Effector memory CD4-positive, alpha-beta T cell (primary cell): ENCODE measurements at regions not wholly inside any gene's neighbourhood (a gene's known extent, or its start where the extent isn't known, plus 50 kb on each side); places are given as distances from the start of the nearest gene placed in this dataset.
"Not testable (repeated sequence)": the region's sequence is repeated elsewhere in the genome, so short reads cannot be mapped to it uniquely, and the experiment has no call there.

Experiments
- DNase-seq, 3 donors: peaks; one replicate each; pipeline ENCODE4 v3.0.0-alpha.2; 2020
- H3K27ac ChIP-seq: 2 replicates; pipeline ENCODE4 v1.7.0; 2013; ENCODE audit warnings: mild to moderate bottlenecking, low read length, moderate library complexity; ENCODE audit not compliant: insufficient read depth, poor library complexity, severe bottlenecking
- H3K27me3 ChIP-seq: replicated peaks from 2 replicates; pipeline ENCODE4 v1.7.0; 2013; ENCODE audit warnings: mild to moderate bottlenecking, low read length; ENCODE audit not compliant: insufficient read depth, control insufficient read depth, poor library complexity, severe bottlenecking
- H3K36me3 ChIP-seq: 2 replicates; pipeline ENCODE4 v1.7.0; 2013; ENCODE audit warnings: mild to moderate bottlenecking, low read length, moderate library complexity; ENCODE audit not compliant: control insufficient read depth, insufficient read depth
- H3K4me1 ChIP-seq: 2 replicates; pipeline ENCODE4 v1.7.0; 2013; ENCODE audit warnings: low read length, mild to moderate bottlenecking; ENCODE audit not compliant: control insufficient read depth, insufficient read depth, poor library complexity, severe bottlenecking
- H3K4me3 ChIP-seq: 2 replicates; pipeline ENCODE4 v1.7.0; 2013; ENCODE audit warnings: low read length, low read depth, mild to moderate bottlenecking; ENCODE audit not compliant: insufficient read depth, poor library complexity, severe bottlenecking
- H3K9me3 ChIP-seq: 2 replicates; pipeline ENCODE4 v1.7.0; 2013; ENCODE audit warnings: mild to moderate bottlenecking, low read length, moderate library complexity; ENCODE audit not compliant: control insufficient read depth

DNA sequence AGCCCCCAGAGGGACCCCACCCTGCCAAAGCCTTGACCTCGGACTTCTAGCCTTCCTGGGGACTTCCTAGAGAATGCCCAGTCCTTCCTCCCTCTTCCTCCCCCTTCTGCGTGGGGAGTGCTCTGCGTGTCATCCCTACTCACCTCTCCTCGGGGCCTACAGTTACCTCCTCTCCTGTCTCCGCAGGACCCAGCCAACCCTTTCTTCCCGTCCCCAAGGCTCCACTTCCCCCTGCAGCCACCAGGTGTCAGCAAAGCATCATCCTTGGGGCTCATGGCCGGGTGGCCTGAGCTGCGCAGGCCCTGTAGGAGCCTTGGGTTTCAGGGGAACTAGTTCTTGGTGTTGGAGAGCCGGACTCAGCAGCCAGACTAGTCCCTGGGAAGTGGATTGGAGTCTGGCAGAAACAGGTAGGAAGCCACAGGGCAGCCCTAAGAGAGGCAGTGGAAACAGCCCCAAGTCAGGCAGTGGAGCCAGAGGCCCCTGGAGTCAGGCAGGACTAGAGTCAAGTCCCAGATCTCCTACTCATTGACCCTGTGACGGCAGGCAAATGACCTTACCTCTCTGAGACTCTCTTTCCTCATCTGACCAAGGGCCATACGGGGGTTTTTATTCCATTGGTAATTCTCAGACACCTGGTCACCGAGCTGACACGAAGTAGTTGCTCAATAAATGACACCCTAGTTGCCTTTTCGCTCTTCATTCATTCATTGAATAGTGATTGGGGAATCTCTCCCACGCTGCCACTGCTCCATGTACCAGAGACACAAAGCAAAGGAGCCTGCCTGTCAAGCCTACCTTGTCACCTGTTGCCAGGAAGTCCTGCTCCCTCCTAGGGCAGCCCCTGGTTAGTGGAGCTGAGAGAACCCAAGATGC is 101.8 kb upstream of the GRK3 start:
- not testable (repeated sequence) for H3K9me3 ChIP-seq, H3K4me1 ChIP-seq, H3K4me3 ChIP-seq, H3K27ac ChIP-seq, H3K27me3 ChIP-seq
- peaks cover 25% of the 10 kb centered on the region for H3K36me3 ChIP-seq
- DNase-seq = peak; percentile 29 to 42 (median 32)

DNA sequence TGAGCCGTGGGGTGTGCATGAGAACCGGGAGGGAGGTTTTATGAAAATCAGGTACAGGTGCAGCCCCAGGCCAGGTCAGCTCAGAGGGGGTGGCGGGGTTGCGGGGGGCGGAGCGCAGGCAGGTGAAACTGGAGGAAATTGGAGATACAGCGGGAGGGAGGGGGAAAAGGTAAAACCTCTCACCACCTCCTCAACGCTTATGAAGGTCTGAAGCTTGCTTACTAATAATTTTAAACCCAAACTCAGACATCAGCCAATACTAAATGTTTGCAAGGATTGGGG is 101.2 kb upstream of the GRK3 start:
- DNase-seq, H3K27ac ChIP-seq, H3K9me3 ChIP-seq, H3K4me1 ChIP-seq, H3K4me3 ChIP-seq, H3K27me3 ChIP-seq: not testable (repeated sequence)
- H3K36me3 ChIP-seq = peaks cover 25% of the 10 kb centered on the region

GRCh38 chr22:25464326-25464725 is 100.1 kb upstream of the GRK3 start:
- not testable (repeated sequence) for H3K4me1 ChIP-seq, H3K9me3 ChIP-seq, H3K27ac ChIP-seq, DNase-seq, H3K4me3 ChIP-seq, H3K27me3 ChIP-seq
- H3K36me3 ChIP-seq = peaks cover 17% of the 10 kb centered on the region

- DNase-seq = no peak
- H3K27me3 ChIP-seq = no peaks in the 10 kb centered on the region
These were observed 98.5 kb upstream of the GRK3 start for GRCh38 chr22:25465949-25466348.

DNA sequence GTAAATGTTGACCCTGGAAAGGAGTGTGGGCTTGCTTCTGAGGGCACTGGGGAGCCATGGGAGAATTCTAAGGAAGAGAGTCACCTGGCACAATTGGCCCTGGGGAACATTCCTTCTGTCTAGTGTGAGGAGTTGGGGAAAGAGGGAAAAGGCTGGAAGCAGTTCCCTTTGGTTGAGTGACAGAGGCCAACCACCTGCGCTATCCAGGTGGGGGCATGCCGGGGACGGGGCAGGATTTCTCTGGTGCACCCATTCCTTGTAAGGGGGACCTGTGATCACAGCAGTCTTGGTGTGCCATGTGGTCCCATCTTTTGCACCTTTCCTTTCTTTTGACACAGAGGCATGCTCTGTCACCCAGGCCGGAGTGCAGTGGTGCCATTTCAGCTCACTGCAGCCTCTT is 92.1 kb upstream of the GRK3 start:
- Histone ChIP-seq H3K9me3 (no peaks in the 10 kb centered on the region), H3K4me3 (no peak overlapping the region), H3K36me3 (no peaks in the 10 kb centered on the region), H3K4me1 (no peaks in the 10 kb centered on the region), H3K27ac (no peak overlapping the region), H3K27me3 (no peaks in the 10 kb centered on the region)
- DNase-seq = no peak

More at GRCh38 chr22:25465949-25466348, 98.5 kb upstream of the GRK3 start:
- H3K27ac ChIP-seq = no peak overlapping the region
- peaks cover 3% of the 10 kb centered on the region for H3K36me3 ChIP-seq
- no peaks in the 10 kb centered on the region for H3K9me3 ChIP-seq
- H3K4me1 ChIP-seq = no peaks in the 10 kb centered on the region
- H3K4me3 ChIP-seq = no peak overlapping the region

GRCh38 chr22:25475257-25476022 is 89.0 kb upstream of the GRK3 start:
- DNase-seq = no peak

GRCh38 chr22:25477358-25477757 is 87.1 kb upstream of the GRK3 start:
- H3K27me3 ChIP-seq = no peaks in the 10 kb centered on the region
- H3K36me3 ChIP-seq = no peaks in the 10 kb centered on the region
- no peaks in the 10 kb centered on the region for H3K9me3 ChIP-seq
- H3K4me1 ChIP-seq = no peaks in the 10 kb centered on the region
- no peak overlapping the region for H3K4me3 ChIP-seq
- no peak overlapping the region for H3K27ac ChIP-seq
- DNase-seq = no peak

More at GRCh38 chr22:25475257-25476022, 89.0 kb upstream of the GRK3 start:
- Histone ChIP-seq H3K4me3 (no peak overlapping the region), H3K27me3 (no peaks in the 10 kb centered on the region), H3K27ac (no peak overlapping the region), H3K9me3 (no peaks in the 10 kb centered on the region), H3K36me3 (no peaks in the 10 kb centered on the region), H3K4me1 (no peaks in the 10 kb centered on the region)

DNA sequence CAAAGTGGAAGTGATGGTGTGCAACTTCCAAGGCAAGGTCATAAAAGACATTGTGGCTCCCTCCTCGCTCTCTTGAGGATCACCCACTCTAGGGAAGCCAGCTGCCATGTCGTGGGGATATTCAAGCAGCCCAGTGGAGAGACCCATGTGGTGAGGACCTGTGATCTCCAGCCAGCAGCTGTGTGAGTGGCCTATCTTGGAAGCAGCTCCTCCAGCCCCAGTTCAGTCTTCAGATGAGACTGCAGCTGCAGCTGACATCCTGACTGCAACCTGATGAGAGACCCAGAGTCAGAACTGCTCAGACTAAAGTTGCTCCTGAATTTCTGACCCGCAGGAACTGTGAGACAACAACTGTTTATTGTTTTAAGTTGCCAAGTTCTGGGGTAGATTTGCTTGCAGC is 86.4 kb upstream of the GRK3 start:
- Histone ChIP-seq H3K36me3 (no peaks in the 10 kb centered on the region), H3K4me3 (no peak overlapping the region), H3K27me3 (no peaks in the 10 kb centered on the region), H3K9me3 (no peaks in the 10 kb centered on the region), H3K27ac (no peak overlapping the region), H3K4me1 (no peaks in the 10 kb centered on the region)
- no peak for DNase-seq

GRCh38 chr22:25478528-25478927 is 85.9 kb upstream of the GRK3 start:
- H3K27me3 ChIP-seq = no peaks in the 10 kb centered on the region
- DNase-seq = no peak
- H3K9me3 ChIP-seq = no peaks in the 10 kb centered on the region
- no peak overlapping the region for H3K27ac ChIP-seq
- H3K4me3 ChIP-seq = no peak overlapping the region
- H3K36me3 ChIP-seq = no peaks in the 10 kb centered on the region
- no peaks in the 10 kb centered on the region for H3K4me1 ChIP-seq

- not testable (repeated sequence) for H3K4me3 ChIP-seq, H3K27ac ChIP-seq, H3K36me3 ChIP-seq, H3K9me3 ChIP-seq, H3K4me1 ChIP-seq, DNase-seq, H3K27me3 ChIP-seq
These were observed 83.6 kb upstream of the GRK3 start for GRCh38 chr22:25480868-25481267.
